SK-N-SH (cell line): ENCODE measurements at regions not wholly inside any gene's neighbourhood (a gene's known extent, or its start where the extent isn't known, plus 50 kb on each side); places are given as distances from the start of the nearest gene placed in this dataset.

Source experiments
- CTCF ChIA-PET: fragments of 300-600, 350-600 bp; formaldehyde crosslinking; extraction: SDS; loops from one replicate; lab custom pipeline; 2021; lab: Yijun Ruan, JAX
- POLR2A ChIA-PET: fragments of 350-600 bp; sonication (Branson Sonifier 250); formaldehyde crosslinking; extraction: SDS; loops from one replicate; lab custom pipeline; 2020; ENCODE audit warnings: antibody characterized with exemption, inconsistent platforms; lab: Yijun Ruan, JAX
- DNase-seq: peaks from one replicate; pipeline ENCODE4 v3.0.0; 2012
- H2AFZ ChIP-seq: fragments of 200-600 bp; sonication (generic); 2 replicates; pipeline ENCODE4 v1.8.1; 2016; ENCODE audit warnings: antibody characterized with exemption, mild to moderate bottlenecking, low read depth
- H3F3A ChIP-seq: fragments of 200-600 bp; sonication (generic); replicated peaks from 2 replicates; pipeline ENCODE3; 2016; ENCODE audit warnings: antibody characterized with exemption, mild to moderate bottlenecking; ENCODE audit not compliant: insufficient read depth
- H3K27ac ChIP-seq, 2 experiments: fragments of 200-500 bp in 1 of 2; fragments of 200-600 bp in 1 of 2; sonication (Bioruptor generic) in 1 of 2; sonication (generic), shearing (Covaris generic) in 1 of 2; 2 replicates each; pipeline versions ENCODE4 v1.5.1 to v1.6.1; 2014 to 2016; ENCODE audit warnings: low read depth in 2 of 2, inconsistent platforms in 1 of 2, low read length in 1 of 2, mild to moderate bottlenecking in 1 of 2, mixed read lengths in 1 of 2
- H3K27me3 ChIP-seq: fragments of 200-600 bp; sonication (generic), shearing (Covaris generic); 2 replicates; pipeline ENCODE4 v1.6.1; 2016; ENCODE audit warnings: mixed run types; ENCODE audit not compliant: insufficient read depth
- H3K36me3 ChIP-seq, 2 experiments: fragments of 200-500 bp in 1 of 2; fragments of 200-600 bp in 1 of 2; sonication (Bioruptor generic) in 1 of 2; sonication (generic) in 1 of 2; replicated peaks in 1 of 2; 2 replicates each; pipeline versions ENCODE3 to v1.5.1; 2014 to 2016; ENCODE audit warnings: low read length in 1 of 2, mild to moderate bottlenecking in 1 of 2; ENCODE audit not compliant: insufficient read depth in 2 of 2, control insufficient read depth in 1 of 2
- H3K4me1 ChIP-seq, 2 experiments: fragments of 200-500 bp in 1 of 2; fragments of 200-600 bp in 1 of 2; sonication (Bioruptor generic) in 1 of 2; sonication (generic), shearing (Covaris generic) in 1 of 2; 2 replicates each; pipeline versions ENCODE4 v1.5.1 to v1.6.1; 2014 to 2016; ENCODE audit warnings: low read depth in 1 of 2, low read length in 1 of 2, mixed run types in 1 of 2; ENCODE audit not compliant: insufficient read depth in 2 of 2, control insufficient read depth in 1 of 2
- H3K4me2 ChIP-seq: fragments of 200-600 bp; sonication (generic), shearing (Covaris generic); 2 replicates; pipeline ENCODE4 v1.6.1; 2017; ENCODE audit warnings: mixed run types
- H3K4me3 ChIP-seq, 2 experiments: fragments of 200-500 bp in 1 of 2; fragments of 200-600 bp in 1 of 2; sonication (Bioruptor generic) in 1 of 2; sonication (generic), shearing (Covaris generic) in 1 of 2; 2 replicates each; pipeline versions ENCODE4 v1.5.1 to v1.8.1; 2014 to 2016; ENCODE audit warnings: low read depth in 2 of 2, inconsistent platforms in 1 of 2, low read length in 1 of 2, mild to moderate bottlenecking in 1 of 2, mixed read lengths in 1 of 2, moderate library complexity in 1 of 2
- H3K79me2 ChIP-seq: fragments of 200-600 bp; sonication (generic); 2 replicates; pipeline ENCODE4 v1.8.1; 2017; ENCODE audit warnings: mild to moderate bottlenecking; ENCODE audit not compliant: insufficient read depth
- H3K9ac ChIP-seq: fragments of 200-600 bp; sonication (generic); 2 replicates; pipeline ENCODE4 v1.6.1; 2017; ENCODE audit warnings: mixed run types
- H3K9me2 ChIP-seq: fragments of 200-600 bp; sonication (generic); 2 replicates; pipeline ENCODE4 v1.6.1; 2017; ENCODE audit warnings: mixed run types
- H3K9me3 ChIP-seq: fragments of 200-600 bp; sonication (generic); 2 replicates; pipeline ENCODE4 v1.6.1; 2017; ENCODE audit warnings: mixed run types, mild to moderate bottlenecking, moderate library complexity
- H4K20me1 ChIP-seq: fragments of 200-600 bp; sonication (generic); 2 replicates; pipeline ENCODE4 v1.6.1; 2017; ENCODE audit warnings: mild to moderate bottlenecking, mixed run types; ENCODE audit not compliant: insufficient read depth
- EZH2phosphoT487 ChIP-seq: fragments of 200-600 bp; sonication (generic); IDR thresholded peaks from 2 replicates; pipeline ENCODE4 v1.6.1; 2017; ENCODE audit warnings: low read depth, mixed run types, mild to moderate bottlenecking, antibody characterized with exemption, moderate library complexity, borderline replicate concordance
- GATA2 ChIP-seq: sonication (generic); formaldehyde crosslinking; IDR thresholded peaks from 2 replicates; pipeline ENCODE4 v1.5.0; 2020; ENCODE audit warnings: mild to moderate bottlenecking, missing genetic modification reagents
- MXI1 ChIP-seq: IDR thresholded peaks from 2 replicates; pipeline ENCODE4 v1.6.1; 2012; ENCODE audit warnings: mild to moderate bottlenecking, low read depth, low read length, improper control_type of control experiment
- NFIC ChIP-seq: IDR thresholded peaks from 2 replicates; pipeline ENCODE4 v1.4.0; 2012; ENCODE audit warnings: borderline replicate concordance
- RCOR1 ChIP-seq: fragments of 150-350 bp; IDR thresholded peaks from 2 replicates; pipeline ENCODE4 v1.6.1; 2017; ENCODE audit warnings: antibody characterized with exemption, low read length
- REST ChIP-seq: IDR thresholded peaks from 2 replicates; pipeline ENCODE4 v1.6.1; 2012; ENCODE audit warnings: mild to moderate bottlenecking, low read depth, low read length, moderate library complexity
- RXRA ChIP-seq: IDR thresholded peaks from 2 replicates; pipeline ENCODE4 v1.4.0; 2012; ENCODE audit warnings: low read depth, mild to moderate bottlenecking, borderline replicate concordance
- SMC3 ChIP-seq: IDR thresholded peaks from 2 replicates; pipeline ENCODE4 v1.6.1; 2012; ENCODE audit warnings: low read depth, low read length, improper control_type of control experiment
- ZBTB33 ChIP-seq: IDR thresholded peaks from 2 replicates; pipeline ENCODE4 v1.4.0; 2012; ENCODE audit warnings: low read depth, borderline replicate concordance
- WGBS: methylation state at CpG from one replicate; pipeline ENCODE4 v1.1.6; 2017; ENCODE audit warnings: low lambda C conversion rate; 5-methylcytosine and 5-hydroxymethylcytosine counted together

- Histone ChIP-seq H3K4me3 (no peak overlapping the region), H3K36me3 (no peaks in the 10 kb centered on the region), H3F3A (peaks cover 3% of the 10 kb centered on the region), H3K4me2 (no peak overlapping the region), H4K20me1 (no peaks in the 10 kb centered on the region), H3K9me2 (no peaks in the 10 kb centered on the region), H2AFZ (no peak overlapping the region), H3K27me3 (no peaks in the 10 kb centered on the region), H3K9ac (no peak overlapping the region)
- DNase-seq, result no peak
- POLR2A ChIA-PET, result no interaction called here
- TF ChIP-seq ZBTB33 (no peak), REST (no peak), RCOR1 (no peak), MXI1 (no peak), RXRA (no peak), GATA2 (CRISPR knock-in tag) (no peak), NFIC (no peak), EZH2phosphoT487 (no peak)
- TF ChIP-seq, all 33 proteins: peak for 0
- Histone ChIP-seq H3K27ac (no peak overlapping the region), H3K4me1 (no peaks in the 10 kb centered on the region), H3K79me2 (no peaks in the 10 kb centered on the region), H3K9me3 (no peaks in the 10 kb centered on the region; the same call in 1 of the 2 replicates)
- WGBS, result 0% methylated on average over 1 of the region's 1 CpG
- CTCF ChIA-PET, result interaction anchor here (1.1 to 2.1 kb wide), 2 partner anchors 10 to 734 kb away, joined by 4 to 9 read pairs; no protein-coding TSS in a partner anchor
Observed at GRCh38 chr4:82201303-82201702, 172.5 kb downstream of the HNRNPD start.

GRCh38 chr4:82200046-82200445, 173.7 kb downstream of the HNRNPD start:
- Histone ChIP-seq H3K9me2 (no peaks in the 10 kb centered on the region), H3K4me2 (no peak overlapping the region), H3K36me3 (no peaks in the 10 kb centered on the region), H3K27ac (no peak overlapping the region), H3K4me3 (no peak overlapping the region), H3K4me1 (no peaks in the 10 kb centered on the region), H3K9ac (no peak overlapping the region), H4K20me1 (no peaks in the 10 kb centered on the region), H3K9me3 (no peaks in the 10 kb centered on the region), H3K27me3 (no peaks in the 10 kb centered on the region), H3K79me2 (no peaks in the 10 kb centered on the region), H2AFZ (no peak overlapping the region), H3F3A (peaks cover 3% of the 10 kb centered on the region)
- DNase-seq, result no peak
- ChIA-PET CTCF (no interaction called here), POLR2A (no interaction called here)
- 0% methylated on average over 1 of the region's 1 CpG for WGBS
- TF ChIP-seq ZBTB33 (no peak), NFIC (no peak), SMC3 (no peak)
